Erythroblast (primary cell): ENCODE measurements at regions not wholly inside any gene's neighbourhood (a gene's known extent, or its start where the extent isn't known, plus 50 kb on each side); places are given as distances from the start of the nearest gene placed in this dataset.
"Not testable (repeated sequence)": the region's sequence is repeated elsewhere in the genome, so short reads cannot be mapped to it uniquely, and the experiment has no call there.

ENCODE experiments used
- DNase-seq, 2 experiments: peaks; one replicate each; lab custom pipeline; 2025; lab: John Stamatoyannopoulos, UW
- GATA1 ChIP-seq: IDR thresholded peaks from 2 replicates; pipeline ENCODE4 v1.6.1; 2011; ENCODE audit warnings: low read depth, mild to moderate bottlenecking, control low read depth, low read length, moderate library complexity
- POLR2A ChIP-seq: IDR thresholded peaks from 2 replicates; pipeline ENCODE4 v1.6.1; 2011; ENCODE audit warnings: mild to moderate bottlenecking, low read length

DNA sequence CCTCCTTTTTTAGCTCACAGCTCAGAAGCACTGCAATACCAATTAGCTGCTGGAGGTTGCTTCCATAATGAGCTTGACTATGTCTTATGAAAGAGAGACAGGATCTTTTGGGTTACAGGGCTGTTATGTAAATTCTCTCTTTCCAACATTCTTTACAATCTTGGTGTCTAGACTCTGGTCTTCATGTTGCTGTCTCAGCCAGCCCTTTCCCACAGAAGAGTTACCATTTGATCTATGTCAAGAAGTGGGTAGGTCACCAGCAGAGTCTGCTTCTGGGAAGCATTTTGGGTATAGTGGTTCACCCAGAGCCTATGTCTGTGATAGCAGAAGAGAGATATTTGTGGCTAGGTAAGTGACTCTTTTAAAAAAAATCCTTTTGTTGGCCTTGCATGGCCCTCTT is 234.5 kb downstream of the SATB1 start:
- no peak for TF ChIP-seq POLR2A

DNA sequence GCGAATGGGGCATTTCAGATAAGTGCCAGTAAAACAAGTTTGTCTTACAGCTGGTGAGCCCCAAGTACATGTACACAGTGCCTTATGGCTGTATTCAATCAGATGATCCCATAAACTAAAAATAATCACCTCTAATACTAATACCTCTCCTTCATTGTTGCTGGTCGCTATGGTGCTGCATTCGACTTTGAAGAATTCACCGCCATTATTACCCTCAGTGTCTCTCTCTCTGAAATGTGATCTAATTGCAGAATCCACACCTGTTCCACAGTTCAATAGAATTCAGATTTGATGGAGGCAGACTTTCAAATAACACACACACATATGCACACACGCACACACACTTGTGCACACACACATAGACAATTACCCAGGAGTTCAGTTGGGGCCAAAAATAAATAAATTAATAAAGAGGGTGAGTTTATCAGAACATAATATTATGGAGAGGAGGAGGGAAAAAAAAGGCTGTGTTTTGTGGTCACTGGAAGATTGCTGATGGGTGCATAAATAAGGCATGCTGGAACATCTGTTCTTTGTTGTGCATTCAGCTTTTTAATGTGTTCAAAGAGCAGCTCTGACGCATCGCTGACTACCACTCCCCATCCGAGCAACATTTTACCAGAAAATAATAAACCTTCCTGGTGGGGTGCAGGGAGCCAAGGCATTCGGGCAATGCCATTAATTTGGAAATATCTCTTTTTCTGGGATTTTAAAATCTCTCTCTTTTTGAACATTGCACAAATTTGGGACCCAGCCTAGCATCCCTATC is 235.7 kb downstream of the SATB1 start:
- DNase-seq = no peak
- TF ChIP-seq GATA1 (no peak), POLR2A (no peak)

More for the DNA sequence above, 234.5 kb downstream of the SATB1 start:
- no peak for DNase-seq

DNA sequence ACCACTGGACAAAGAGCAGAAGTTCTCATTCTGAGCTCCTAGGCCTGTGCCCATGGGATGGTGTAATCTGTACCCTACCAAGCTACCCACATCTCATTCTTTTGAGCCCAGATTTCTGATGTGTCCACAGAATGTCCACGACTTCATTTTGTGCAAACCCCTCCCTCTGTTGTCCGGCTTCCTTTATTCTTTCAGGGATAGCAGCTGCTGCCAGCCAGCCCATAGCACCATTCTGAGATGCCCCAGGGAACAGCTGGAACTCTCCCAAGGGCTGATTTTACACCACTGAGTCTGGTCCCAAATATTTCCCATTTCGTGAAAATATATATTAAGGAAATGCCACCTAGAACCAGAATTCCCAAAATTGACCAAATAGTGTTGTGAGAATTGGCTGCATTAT is 236.6 kb downstream of the SATB1 start:
- DNase-seq = no peak
- no peak for TF ChIP-seq GATA1
- no peak for TF ChIP-seq POLR2A

DNA sequence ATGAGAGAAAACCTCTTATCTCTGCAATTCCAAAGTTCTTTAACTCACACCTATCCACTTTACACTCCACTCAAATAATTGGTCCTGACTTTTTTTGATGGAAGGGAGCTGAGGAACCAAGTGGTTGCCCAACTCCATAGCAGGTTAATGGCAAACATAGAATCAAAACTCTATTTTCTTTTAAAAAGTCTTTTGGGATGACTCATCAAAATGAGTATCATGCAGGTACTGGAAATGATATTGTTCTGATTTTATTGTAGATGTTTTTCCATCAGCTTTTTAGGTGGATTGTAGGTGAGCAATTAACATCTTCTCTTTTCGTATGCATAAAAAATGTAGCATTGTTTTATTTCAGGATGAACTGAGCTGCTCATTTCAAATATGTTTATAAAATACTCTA is 239.5 kb downstream of the SATB1 start:
- TF ChIP-seq POLR2A (no peak), GATA1 (no peak)
- no peak for DNase-seq

DNA sequence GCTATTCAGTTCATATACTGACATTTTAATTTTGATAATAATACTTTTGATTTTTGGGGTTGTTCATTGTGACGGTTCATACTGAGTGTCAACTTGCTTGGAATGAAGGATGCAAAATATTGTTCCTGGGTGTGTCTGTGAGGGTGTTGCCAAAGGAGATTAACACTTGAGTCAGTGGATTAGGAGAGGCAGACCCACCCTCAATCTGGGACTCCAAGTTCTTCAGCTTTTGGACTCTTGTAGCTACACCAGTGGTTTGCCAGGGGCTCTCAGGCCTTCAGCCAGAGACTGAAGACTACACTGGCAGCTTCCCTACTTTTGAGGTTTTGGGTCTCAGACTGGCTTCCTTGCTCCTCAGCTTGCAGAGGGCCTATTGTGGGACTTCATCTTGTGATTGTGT is 242.2 kb downstream of the SATB1 start:
- not testable (repeated sequence) for DNase-seq

DNA sequence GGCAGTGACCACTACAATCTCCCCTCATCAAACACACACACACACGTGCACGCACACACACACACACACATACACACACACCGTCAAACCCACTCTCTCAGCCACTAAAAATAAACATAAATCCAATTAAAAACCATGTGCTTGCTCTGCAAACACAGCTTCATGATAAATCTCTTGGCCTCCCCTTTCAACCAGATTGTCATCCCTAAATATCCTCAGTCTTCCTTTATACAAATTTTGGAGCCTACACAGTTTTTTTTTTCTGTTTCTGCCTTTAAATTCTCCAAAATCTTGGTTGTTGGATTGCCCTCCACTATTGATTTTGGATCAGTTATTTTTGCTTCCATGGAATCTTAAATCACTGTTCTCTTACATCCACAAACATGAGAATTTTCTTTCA is 245.6 kb downstream of the SATB1 start:
- no peak for TF ChIP-seq GATA1
- no peak for TF ChIP-seq POLR2A
- DNase-seq = no peak

DNA sequence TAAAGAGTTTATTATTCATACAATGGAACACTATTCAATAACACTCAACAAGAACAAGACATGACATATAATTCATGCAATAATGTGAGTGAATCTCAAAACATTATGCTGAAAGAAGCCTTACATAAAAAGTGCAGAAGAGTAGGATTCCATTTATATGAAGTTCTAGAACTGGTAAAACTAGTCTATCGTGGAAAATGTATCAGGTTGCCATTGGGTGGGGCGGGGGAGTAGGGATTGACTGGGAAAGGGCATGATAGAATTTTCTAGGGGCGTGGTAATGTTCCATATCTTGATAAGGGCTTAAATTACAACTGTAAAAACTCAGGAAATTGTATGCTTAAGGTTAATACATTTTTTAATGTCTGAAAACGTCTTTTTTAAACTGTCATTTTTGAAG is 247.9 kb downstream of the SATB1 start:
- TF ChIP-seq POLR2A (no peak), GATA1 (no peak)
- DNase-seq = no peak

DNA sequence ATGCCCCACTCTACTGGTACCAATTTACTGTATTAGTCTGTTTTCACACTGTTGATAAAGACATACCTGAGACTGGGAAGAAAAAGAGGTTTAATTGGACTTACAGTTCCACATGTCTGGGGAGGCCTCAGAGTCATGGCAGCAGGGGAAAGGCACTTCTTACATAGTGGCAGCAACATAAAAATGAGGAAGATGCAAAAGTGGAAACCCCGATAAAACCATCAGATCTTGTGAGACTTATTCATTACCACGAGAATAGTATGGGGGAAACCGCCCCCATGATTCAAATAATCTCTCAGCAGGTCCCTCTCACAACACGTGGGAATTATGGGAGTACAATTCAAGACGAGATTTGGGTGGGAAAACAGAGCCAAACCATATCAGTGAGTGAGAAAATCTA is 251.2 kb downstream of the SATB1 start:
- not testable (repeated sequence) for DNase-seq

DNA sequence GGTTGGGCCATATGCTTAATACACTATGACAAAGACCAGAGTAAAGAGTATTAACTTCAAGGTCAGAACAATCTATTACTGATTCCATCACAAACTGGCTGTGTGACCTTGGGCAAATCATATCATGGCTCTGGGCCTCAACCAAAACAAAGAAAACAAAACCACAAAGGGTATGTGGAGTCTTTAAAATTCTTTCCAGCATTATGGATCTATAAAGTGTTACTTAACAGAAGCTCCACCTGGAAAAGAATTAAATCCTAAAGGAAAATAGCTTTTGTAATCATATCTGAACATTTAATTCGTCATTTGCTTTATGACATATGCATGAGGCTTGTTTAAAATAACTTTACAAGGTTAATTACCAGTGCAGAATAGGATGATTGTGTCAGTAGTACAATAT is 265.5 kb downstream of the SATB1 start:
- TF ChIP-seq POLR2A = no peak
- no peak for TF ChIP-seq GATA1
- no peak for DNase-seq

DNA sequence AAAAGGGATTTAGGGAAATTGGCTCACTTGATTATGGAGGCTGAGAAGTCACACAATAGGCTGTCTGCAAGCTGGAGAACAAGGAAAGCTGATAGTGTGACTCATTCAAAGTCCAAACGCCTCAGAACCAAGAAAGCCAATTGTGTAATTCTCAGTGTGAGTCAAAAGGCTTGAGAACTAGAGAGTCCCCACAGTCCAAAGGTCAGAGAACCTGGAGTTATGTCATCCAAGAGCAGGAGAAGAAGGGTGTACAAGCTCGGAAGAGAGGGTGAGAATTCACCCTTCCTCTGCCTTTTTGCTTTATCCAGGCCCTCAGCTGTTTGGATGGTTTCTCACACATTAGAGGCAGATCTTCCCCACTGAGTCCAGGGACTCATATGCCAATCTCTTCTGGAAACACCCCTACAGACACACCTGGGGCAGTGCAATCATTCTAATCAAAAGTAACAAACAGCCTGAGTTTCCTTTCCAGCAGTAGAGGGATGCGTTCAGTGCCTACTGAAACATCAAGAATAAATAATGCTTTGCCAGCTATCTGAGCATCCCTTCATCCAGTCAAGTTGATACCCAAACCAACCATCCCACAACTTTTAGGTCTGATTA is 271.5 kb downstream of the SATB1 start:
- TF ChIP-seq POLR2A = no peak
- TF ChIP-seq GATA1 = no peak
- DNase-seq = no peak

DNA sequence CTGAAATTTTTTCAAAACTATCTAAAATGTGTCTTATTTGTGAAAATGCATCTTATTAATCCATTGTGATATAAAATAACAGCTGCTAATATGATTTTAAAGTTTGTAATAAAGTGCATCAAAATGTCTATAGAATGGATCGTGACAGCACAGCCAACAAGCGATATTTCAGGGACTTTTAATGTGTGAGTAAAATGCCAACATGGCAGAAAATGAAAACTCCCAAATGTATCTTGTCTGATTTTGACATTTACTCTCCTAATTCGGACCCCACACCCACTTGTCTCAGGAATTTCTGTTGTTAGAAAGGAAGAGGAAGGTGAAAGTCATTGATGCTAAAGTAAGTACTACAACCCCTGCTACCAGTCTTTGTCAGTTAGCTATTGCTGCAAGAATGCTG is 273.9 kb downstream of the SATB1 start:
- no peak for DNase-seq
- TF ChIP-seq POLR2A = no peak
- no peak for TF ChIP-seq GATA1

DNA sequence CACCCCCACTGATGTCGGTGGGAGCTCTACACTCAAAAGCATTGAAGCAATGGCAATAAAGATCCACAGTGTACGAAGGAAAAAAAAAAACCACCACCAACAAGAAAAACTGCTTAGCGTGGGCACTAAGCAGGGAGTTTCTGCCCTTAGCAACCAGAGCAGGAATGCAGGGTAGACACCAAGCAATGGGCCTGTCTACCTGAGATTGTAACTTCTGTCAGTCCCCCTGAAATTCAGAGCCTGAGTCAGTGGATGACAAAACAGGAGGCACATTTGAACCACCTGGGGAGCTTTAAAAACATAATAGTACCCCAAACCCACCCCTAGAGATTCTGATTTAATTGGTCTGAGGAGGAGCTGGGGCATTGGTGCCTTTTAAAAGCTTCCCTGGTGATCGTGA is 275.2 kb downstream of the SATB1 start:
- no peak for DNase-seq
- TF ChIP-seq GATA1 (no peak), POLR2A (no peak)

DNA sequence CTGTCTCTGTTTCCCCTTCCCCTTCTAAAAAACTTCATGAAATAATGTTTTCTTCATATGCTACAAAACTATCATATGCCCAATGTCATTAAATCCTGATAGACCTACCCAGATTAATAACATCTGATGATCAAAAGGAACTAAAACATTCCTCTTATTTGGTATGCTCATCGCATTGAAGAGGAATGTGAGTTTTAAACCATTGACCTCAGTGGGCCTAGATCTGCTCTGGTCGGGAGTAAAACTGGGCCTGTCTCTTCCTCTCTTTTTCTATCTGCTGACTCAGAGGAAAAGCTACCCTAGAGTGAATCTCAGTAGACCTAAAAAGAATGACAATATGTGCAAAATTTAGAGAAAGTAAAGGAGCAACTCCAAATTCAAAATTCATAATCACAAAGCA is 275.8 kb downstream of the SATB1 start:
- TF ChIP-seq GATA1 (no peak), POLR2A (no peak)
- no peak for DNase-seq

DNA sequence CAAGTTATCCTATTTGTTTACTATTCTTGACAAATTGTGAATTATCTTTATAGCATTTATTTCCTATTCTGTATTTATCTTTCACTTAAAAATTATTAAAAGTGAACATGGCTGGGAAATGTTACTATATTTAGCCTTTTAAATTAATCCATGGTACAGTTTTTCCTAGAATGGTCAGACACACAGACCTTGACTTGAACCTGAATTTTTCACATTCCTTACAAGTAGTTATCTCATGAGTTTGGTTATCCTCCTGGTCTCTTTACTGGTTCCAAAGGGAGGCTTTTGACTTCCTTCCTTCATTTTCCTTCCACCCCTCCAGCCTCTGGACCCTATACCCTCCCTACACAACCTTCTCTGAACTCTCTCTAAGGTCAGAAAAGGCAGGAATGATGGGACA is 280.6 kb downstream of the SATB1 start:
- TF ChIP-seq POLR2A (no peak), GATA1 (no peak)
- no peak for DNase-seq

DNA sequence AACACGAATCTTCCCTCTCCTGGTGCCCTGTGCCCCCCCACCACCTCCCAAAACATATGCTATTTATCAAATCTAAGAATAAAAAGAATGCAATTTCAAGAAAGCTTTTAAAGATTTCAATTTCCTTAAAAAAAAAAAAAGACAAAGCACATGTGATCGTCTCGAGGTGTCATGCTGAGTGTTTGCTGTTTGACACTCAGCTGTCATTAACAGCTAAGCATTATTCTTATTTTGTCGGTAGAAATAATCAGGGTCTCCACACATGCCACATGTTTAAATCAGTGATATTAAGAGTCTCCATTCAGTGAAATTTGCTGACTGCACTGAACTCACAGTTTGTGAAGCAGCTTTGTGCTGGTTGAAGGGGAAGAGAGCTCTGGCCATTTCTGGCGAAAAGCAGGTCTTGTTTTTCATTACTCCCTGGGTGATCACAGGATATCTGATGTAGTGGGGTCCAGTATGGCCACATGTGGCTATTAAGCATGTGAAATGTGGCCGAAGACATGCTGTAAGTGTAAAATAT is 281.8 kb downstream of the SATB1 start:
- no peak for TF ChIP-seq POLR2A
- TF ChIP-seq GATA1 = no peak
- no peak for DNase-seq

DNA sequence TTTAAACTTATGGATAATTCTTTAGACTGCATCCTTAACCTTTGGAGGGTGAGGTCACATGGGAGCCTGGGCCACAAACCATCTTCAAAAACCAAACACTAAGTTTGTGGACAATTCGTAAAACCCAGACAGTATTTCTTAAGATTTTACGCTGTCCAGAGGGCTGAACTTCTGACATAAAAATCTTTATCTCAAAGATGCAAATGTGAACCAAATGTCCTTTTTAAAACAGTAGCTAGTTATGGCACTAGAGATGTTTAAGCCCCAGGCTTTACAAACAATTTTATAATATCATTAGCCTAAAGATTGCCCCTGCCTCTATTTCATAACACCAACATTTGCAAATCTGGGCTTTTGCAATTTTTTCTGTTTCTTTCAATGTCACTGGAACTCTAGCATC is 287.2 kb downstream of the SATB1 start:
- no peak for DNase-seq
- TF ChIP-seq GATA1 = no peak
- no peak for TF ChIP-seq POLR2A
